ENCODE measurements at regions not wholly inside any gene's neighbourhood (a gene's known extent, or its start where the extent isn't known, plus 50 kb on each side); places are given as distances from the start of the nearest gene placed in this dataset.
A peak's percentile ranks its signal among the peaks of the same experiment; 100 is the strongest.

GRCh38 chr1:17922833-17923232 is 167.7 kb downstream of the ACTL8 start:
- no peaks in the 10 kb centered on the region for H3K79me2 ChIP-seq (ENCODE audit: control insufficient read depth, insufficient read depth, low read length)
- no peak overlapping the region for H3K9ac ChIP-seq (ENCODE audit: low read length)
- H3K36me3 ChIP-seq (ENCODE audit: control insufficient read depth, insufficient read depth, low read length) = no peaks in the 10 kb centered on the region
- H3K4me2 ChIP-seq (ENCODE audit: low read length) = no peak overlapping the region
- H3K23ac ChIP-seq (ENCODE audit: low read length) = no peak overlapping the region
- no peak overlapping the region for H3K56ac ChIP-seq (ENCODE audit: low read length)
- no peak overlapping the region for H3K18ac ChIP-seq (ENCODE audit: low read length)
- H3K4me3 ChIP-seq (ENCODE audit: low read length) = no peak overlapping the region
- H4K8ac ChIP-seq (ENCODE audit: low read depth, low read length) = no peak overlapping the region
- no peak overlapping the region for H2BK120ac ChIP-seq (ENCODE audit: low read depth, low read length)
- peak; percentile 68 for DNase-seq
- H2BK15ac ChIP-seq (replicated peaks; ENCODE audit: low read depth) = no peak overlapping the region
- H3K4ac ChIP-seq (ENCODE audit: low read depth, low read length) = no peak overlapping the region
- no CpG with 5 or more reads among the region's 6 CpGs for WGBS (ENCODE audit: extremely low coverage, insufficient coverage, low lambda C conversion rate)
- no peaks in the 10 kb centered on the region for H3K79me1 ChIP-seq (ENCODE audit: low read length)
- no peak overlapping the region for H2AK5ac ChIP-seq (ENCODE audit: low read length)
- H3K4me1 ChIP-seq (ENCODE audit: control insufficient read depth, low read depth, low read length) = no peaks in the 10 kb centered on the region
- H3K27ac ChIP-seq (ENCODE audit: low read depth, low read length) = no peak overlapping the region
- H4K5ac ChIP-seq (ENCODE audit: low read length) = no peak overlapping the region
- H3K27me3 ChIP-seq (ENCODE audit: insufficient read depth, low read length, poor library complexity) = no peaks in the 10 kb centered on the region
- H2BK5ac ChIP-seq (ENCODE audit: low read length) = no peak overlapping the region

DNA sequence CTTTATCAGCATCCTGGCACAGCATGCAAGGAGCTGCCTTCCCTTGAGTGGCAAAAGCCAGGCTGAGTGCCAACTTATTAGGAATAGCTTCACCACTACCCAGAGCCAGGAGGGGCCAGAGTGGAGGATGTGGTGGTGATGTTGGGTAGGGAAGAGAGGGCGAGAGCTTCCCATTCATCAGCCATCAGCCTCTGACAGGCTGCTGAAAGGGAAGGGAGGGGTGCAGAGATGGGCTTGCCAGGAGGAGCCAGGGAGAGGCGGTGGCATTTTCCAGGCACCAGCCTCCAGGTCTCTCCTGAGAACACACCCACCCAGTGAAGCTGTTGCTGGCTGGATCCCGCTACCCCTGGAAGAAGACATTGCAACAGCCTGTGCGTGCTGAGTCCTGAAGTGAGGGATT is 168.5 kb downstream of the ACTL8 start:
- H3K79me1 ChIP-seq (ENCODE audit: low read length) = no peaks in the 10 kb centered on the region
- no peak overlapping the region for H3K4me3 ChIP-seq (ENCODE audit: low read length)
- no peak overlapping the region for H3K18ac ChIP-seq (ENCODE audit: low read length)
- no CpG with 5 or more reads among the region's 4 CpGs for WGBS (ENCODE audit: extremely low coverage, insufficient coverage, low lambda C conversion rate)
- no peak overlapping the region for H2BK5ac ChIP-seq (ENCODE audit: low read length)
- H3K4me2 ChIP-seq (ENCODE audit: low read length) = no peak overlapping the region
- H4K5ac ChIP-seq (ENCODE audit: low read length) = no peak overlapping the region
- H3K4me1 ChIP-seq (ENCODE audit: control insufficient read depth, low read depth, low read length) = no peaks in the 10 kb centered on the region
- H3K56ac ChIP-seq (ENCODE audit: low read length) = no peak overlapping the region
- no peaks in the 10 kb centered on the region for H3K79me2 ChIP-seq (ENCODE audit: control insufficient read depth, insufficient read depth, low read length)
- no peak overlapping the region for H3K23ac ChIP-seq (ENCODE audit: low read length)
- H3K27me3 ChIP-seq (ENCODE audit: insufficient read depth, low read length, poor library complexity) = no peaks in the 10 kb centered on the region
- no peak overlapping the region for H3K4ac ChIP-seq (ENCODE audit: low read depth, low read length)
- DNase-seq = no peak
- H4K8ac ChIP-seq (ENCODE audit: low read depth, low read length) = no peak overlapping the region
- no peaks in the 10 kb centered on the region for H3K36me3 ChIP-seq (ENCODE audit: control insufficient read depth, insufficient read depth, low read length)
- H3K27ac ChIP-seq (ENCODE audit: low read depth, low read length) = no peak overlapping the region
- H2BK120ac ChIP-seq (ENCODE audit: low read depth, low read length) = no peak overlapping the region
- H2AK5ac ChIP-seq (ENCODE audit: low read length) = no peak overlapping the region
- H2BK15ac ChIP-seq (replicated peaks; ENCODE audit: low read depth) = no peak overlapping the region
- no peak overlapping the region for H3K9ac ChIP-seq (ENCODE audit: low read length)

DNA sequence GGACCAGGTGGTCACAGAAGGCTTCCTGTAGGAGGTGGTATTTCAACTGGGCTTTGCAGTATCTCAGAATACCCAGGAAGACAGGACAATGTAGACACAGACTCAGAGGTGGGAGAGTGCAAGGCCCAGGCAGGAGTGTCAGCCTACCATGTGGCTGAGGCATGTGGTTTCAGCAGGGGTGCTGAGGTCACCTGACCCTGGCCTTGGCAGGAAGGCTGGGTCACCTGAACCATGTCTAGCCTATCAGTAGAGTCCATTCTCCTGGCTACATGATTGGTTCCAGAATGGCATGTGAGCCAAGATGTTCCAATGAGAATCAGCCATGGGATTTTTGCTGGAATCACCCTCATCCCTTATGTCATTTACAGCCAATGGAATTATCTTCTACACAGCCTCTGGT is 169.4 kb downstream of the ACTL8 start:
- Histone ChIP-seq H3K4me1 (ENCODE audit: control insufficient read depth, low read depth, low read length) (no peaks in the 10 kb centered on the region), H4K5ac (ENCODE audit: low read length) (no peak overlapping the region), H3K36me3 (ENCODE audit: control insufficient read depth, insufficient read depth, low read length) (no peaks in the 10 kb centered on the region), H3K9ac (ENCODE audit: low read length) (no peak overlapping the region), H3K4me3 (ENCODE audit: low read length) (no peak overlapping the region), H3K4me2 (ENCODE audit: low read length) (no peak overlapping the region), H3K23ac (ENCODE audit: low read length) (no peak overlapping the region), H3K4ac (ENCODE audit: low read depth, low read length) (no peak overlapping the region), H3K27me3 (ENCODE audit: insufficient read depth, low read length, poor library complexity) (no peaks in the 10 kb centered on the region), H2BK15ac (replicated peaks; ENCODE audit: low read depth) (no peak overlapping the region), H2BK5ac (ENCODE audit: low read length) (no peak overlapping the region), H4K8ac (ENCODE audit: low read depth, low read length) (no peak overlapping the region), H3K79me1 (ENCODE audit: low read length) (no peaks in the 10 kb centered on the region), H2BK120ac (ENCODE audit: low read depth, low read length) (no peak overlapping the region), H2AK5ac (ENCODE audit: low read length) (no peak overlapping the region), H3K56ac (ENCODE audit: low read length) (no peak overlapping the region), H3K27ac (ENCODE audit: low read depth, low read length) (no peak overlapping the region), H3K79me2 (ENCODE audit: control insufficient read depth, insufficient read depth, low read length) (no peaks in the 10 kb centered on the region), H3K18ac (ENCODE audit: low read length) (no peak overlapping the region)
- DNase-seq = peak; percentile 56

DNA sequence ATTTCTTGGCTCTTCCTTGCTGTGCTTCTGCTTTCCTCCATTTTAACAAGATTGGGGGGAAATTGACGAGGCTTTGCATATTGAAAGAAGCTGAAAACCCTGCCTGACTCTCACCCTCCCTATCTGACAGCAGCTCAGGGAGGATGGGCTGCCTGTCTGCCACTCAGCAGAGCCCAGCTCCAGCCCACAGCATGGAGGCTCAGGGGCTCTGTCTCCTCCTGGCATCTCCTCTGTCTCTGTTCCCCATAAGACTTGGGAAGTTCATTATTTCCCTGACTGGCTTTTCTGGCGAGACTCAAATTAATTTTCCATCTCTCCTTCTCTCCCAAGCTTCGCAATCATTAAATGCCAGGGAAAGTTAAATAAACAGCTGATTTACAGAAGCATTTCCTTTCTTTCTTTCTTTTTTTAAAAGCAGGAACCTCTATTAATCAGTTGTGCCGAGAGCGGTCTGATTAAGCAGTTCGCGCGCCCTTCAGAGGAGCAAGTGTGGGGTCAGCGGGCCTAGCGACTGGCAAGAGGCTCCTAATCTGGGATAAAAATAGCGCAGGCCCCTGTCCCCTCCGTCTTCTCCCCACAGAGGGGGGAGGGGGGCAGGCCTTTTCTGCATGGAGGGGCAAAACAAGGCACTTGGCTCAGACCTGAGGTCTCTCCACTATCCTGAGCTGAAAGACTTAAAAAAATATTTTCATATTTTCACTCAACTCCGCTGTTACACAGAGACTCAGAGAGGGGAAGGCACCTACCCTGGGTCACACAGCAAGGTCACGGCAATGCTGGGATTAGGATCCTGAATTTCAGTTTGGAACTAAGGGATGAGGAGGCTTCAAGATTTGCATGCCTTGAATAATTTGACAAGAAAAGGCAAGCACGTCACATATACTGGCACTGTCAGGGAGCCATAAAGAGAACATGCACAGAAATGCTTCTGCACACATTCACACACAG is 170.4 kb downstream of the ACTL8 start:
- no peak for DNase-seq
- H3K23ac ChIP-seq (ENCODE audit: low read length) = no peak overlapping the region
- H2BK15ac ChIP-seq (replicated peaks; ENCODE audit: low read depth) = no peak overlapping the region
- H3K79me2 ChIP-seq (ENCODE audit: control insufficient read depth, insufficient read depth, low read length) = no peaks in the 10 kb centered on the region
- no peaks in the 10 kb centered on the region for H3K79me1 ChIP-seq (ENCODE audit: low read length)
- no peak overlapping the region for H2AK5ac ChIP-seq (ENCODE audit: low read length)
- H3K4me1 ChIP-seq (ENCODE audit: control insufficient read depth, low read depth, low read length) = no peaks in the 10 kb centered on the region
- no peak overlapping the region for H3K18ac ChIP-seq (ENCODE audit: low read length)
- no peaks in the 10 kb centered on the region for H3K27me3 ChIP-seq (ENCODE audit: insufficient read depth, low read length, poor library complexity)
- H2BK120ac ChIP-seq (ENCODE audit: low read depth, low read length) = no peak overlapping the region
- no peak overlapping the region for H2BK5ac ChIP-seq (ENCODE audit: low read length)
- H4K8ac ChIP-seq (ENCODE audit: low read depth, low read length) = no peak overlapping the region
- no peaks in the 10 kb centered on the region for H3K36me3 ChIP-seq (ENCODE audit: control insufficient read depth, insufficient read depth, low read length)
- no peak overlapping the region for H3K4ac ChIP-seq (ENCODE audit: low read depth, low read length)
- H3K4me2 ChIP-seq (ENCODE audit: low read length) = no peak overlapping the region
- H3K4me3 ChIP-seq (ENCODE audit: low read length) = no peak overlapping the region
- H3K56ac ChIP-seq (ENCODE audit: low read length) = no peak overlapping the region
- no peak overlapping the region for H3K9ac ChIP-seq (ENCODE audit: low read length)
- WGBS (ENCODE audit: extremely low coverage, insufficient coverage, low lambda C conversion rate) = no CpG with 5 or more reads among the region's 15 CpGs
- H4K5ac ChIP-seq (ENCODE audit: low read length) = no peak overlapping the region
- no peak overlapping the region for H3K27ac ChIP-seq (ENCODE audit: low read depth, low read length)

GRCh38 chr1:17926906-17927305 is 171.8 kb downstream of the ACTL8 start:
- H3K18ac ChIP-seq (ENCODE audit: low read length) = no peak overlapping the region
- H3K79me1 ChIP-seq (ENCODE audit: low read length) = no peaks in the 10 kb centered on the region
- H2BK5ac ChIP-seq (ENCODE audit: low read length) = no peak overlapping the region
- H3K4me2 ChIP-seq (ENCODE audit: low read length) = no peak overlapping the region
- H4K5ac ChIP-seq (ENCODE audit: low read length) = no peak overlapping the region
- H3K4me1 ChIP-seq (ENCODE audit: control insufficient read depth, low read depth, low read length) = no peaks in the 10 kb centered on the region
- H3K9ac ChIP-seq (ENCODE audit: low read length) = no peak overlapping the region
- no peaks in the 10 kb centered on the region for H3K27me3 ChIP-seq (ENCODE audit: insufficient read depth, low read length, poor library complexity)
- WGBS (ENCODE audit: extremely low coverage, insufficient coverage, low lambda C conversion rate) = no CpG with 5 or more reads among the region's 4 CpGs
- no peak overlapping the region for H3K27ac ChIP-seq (ENCODE audit: low read depth, low read length)
- H2AK5ac ChIP-seq (ENCODE audit: low read length) = no peak overlapping the region
- H3K79me2 ChIP-seq (ENCODE audit: control insufficient read depth, insufficient read depth, low read length) = no peaks in the 10 kb centered on the region
- H4K8ac ChIP-seq (ENCODE audit: low read depth, low read length) = no peak overlapping the region
- no peak overlapping the region for H3K4ac ChIP-seq (ENCODE audit: low read depth, low read length)
- H3K36me3 ChIP-seq (ENCODE audit: control insufficient read depth, insufficient read depth, low read length) = no peaks in the 10 kb centered on the region
- H2BK15ac ChIP-seq (replicated peaks; ENCODE audit: low read depth) = no peak overlapping the region
- no peak overlapping the region for H3K23ac ChIP-seq (ENCODE audit: low read length)
- no peak overlapping the region for H3K4me3 ChIP-seq (ENCODE audit: low read length)
- DNase-seq = no peak
- H2BK120ac ChIP-seq (ENCODE audit: low read depth, low read length) = no peak overlapping the region
- H3K56ac ChIP-seq (ENCODE audit: low read length) = no peak overlapping the region

DNA sequence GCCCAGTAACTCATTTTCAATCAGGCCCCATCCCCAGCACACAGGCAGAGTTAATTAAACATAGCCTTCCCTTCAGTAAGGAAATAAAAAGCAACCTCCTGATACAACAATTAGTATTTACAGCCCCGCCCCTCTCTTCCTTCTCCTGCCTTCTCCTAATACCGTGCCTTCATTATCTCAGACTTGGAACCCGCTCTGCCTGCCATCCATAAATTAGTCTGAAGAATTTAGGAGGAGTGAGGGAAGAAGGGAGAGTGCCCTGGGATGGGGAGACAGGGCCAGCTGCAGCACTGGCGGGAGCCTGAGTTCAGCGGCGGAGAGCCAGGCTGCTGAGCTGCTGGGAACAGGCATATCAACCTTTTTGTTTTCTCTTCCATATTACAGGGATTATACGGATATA is 172.8 kb downstream of the ACTL8 start:
- H3K27me3 ChIP-seq (ENCODE audit: insufficient read depth, low read length, poor library complexity) = no peaks in the 10 kb centered on the region
- no peak overlapping the region for H3K18ac ChIP-seq (ENCODE audit: low read length)
- H3K79me1 ChIP-seq (ENCODE audit: low read length) = no peaks in the 10 kb centered on the region
- H3K4ac ChIP-seq (ENCODE audit: low read depth, low read length) = no peak overlapping the region
- no peaks in the 10 kb centered on the region for H3K36me3 ChIP-seq (ENCODE audit: control insufficient read depth, insufficient read depth, low read length)
- H3K4me3 ChIP-seq (ENCODE audit: low read length) = no peak overlapping the region
- no peak overlapping the region for H2BK5ac ChIP-seq (ENCODE audit: low read length)
- H2BK120ac ChIP-seq (ENCODE audit: low read depth, low read length) = no peak overlapping the region
- H3K79me2 ChIP-seq (ENCODE audit: control insufficient read depth, insufficient read depth, low read length) = no peaks in the 10 kb centered on the region
- H4K8ac ChIP-seq (ENCODE audit: low read depth, low read length) = no peak overlapping the region
- H3K4me2 ChIP-seq (ENCODE audit: low read length) = no peak overlapping the region
- no CpG with 5 or more reads among the region's 7 CpGs for WGBS (ENCODE audit: extremely low coverage, insufficient coverage, low lambda C conversion rate)
- H3K9ac ChIP-seq (ENCODE audit: low read length) = no peak overlapping the region
- no peak overlapping the region for H3K27ac ChIP-seq (ENCODE audit: low read depth, low read length)
- no peak overlapping the region for H2AK5ac ChIP-seq (ENCODE audit: low read length)
- no peak overlapping the region for H3K23ac ChIP-seq (ENCODE audit: low read length)
- no peak overlapping the region for H3K56ac ChIP-seq (ENCODE audit: low read length)
- no peaks in the 10 kb centered on the region for H3K4me1 ChIP-seq (ENCODE audit: control insufficient read depth, low read depth, low read length)
- no peak for DNase-seq
- no peak overlapping the region for H2BK15ac ChIP-seq (replicated peaks; ENCODE audit: low read depth)
- no peak overlapping the region for H4K5ac ChIP-seq (ENCODE audit: low read length)
